MCF 10A (cell line): ENCODE measurements at regions not wholly inside any gene's neighbourhood (a gene's known extent, or its start where the extent isn't known, plus 50 kb on each side); places are given as distances from the start of the nearest gene placed in this dataset.
A peak's percentile ranks its signal among the peaks of the same experiment; 100 is the strongest.

Experiments
- BruUV-seq: library from RNA; stranded (reverse); fragments of 400-500 nt; replicated peaks from 2 replicates; lab custom pipeline; 2021; lab: Mats Ljungman, UMichigan
- CTCF ChIA-PET: fragments of 300-600 bp; sonication (Branson Sonifier 250); formaldehyde crosslinking; extraction: SDS; loops from one replicate; lab custom pipeline; 2021; ENCODE audit warnings: antibody characterized with exemption, inconsistent platforms; lab: Yijun Ruan, JAX
- POLR2A ChIA-PET: fragments of 300-600, 350-650 bp; sonication (Branson Sonifier 250); formaldehyde crosslinking; extraction: SDS; loops from one replicate; lab custom pipeline; 2020; ENCODE audit warnings: antibody characterized with exemption, inconsistent platforms; lab: Yijun Ruan, JAX
- DNase-seq: peaks from one replicate; pipeline ENCODE4 v3.0.0-alpha.2; 2018; ENCODE audit not compliant: unreplicated experiment
- H3K27ac Mint-ChIP-seq: one replicate; pipeline ENCODE4 v1.8.0; 2022; ENCODE audit warnings: mild to moderate bottlenecking, low read depth, mixed read lengths; ENCODE audit not compliant: unreplicated experiment
- H3K27me3 Mint-ChIP-seq: one replicate; pipeline ENCODE4 v1.8.0; 2022; ENCODE audit warnings: mixed read lengths; ENCODE audit not compliant: insufficient read depth, unreplicated experiment
- H3K36me3 Mint-ChIP-seq: one replicate; pipeline ENCODE4 v1.8.0; 2022; ENCODE audit warnings: mild to moderate bottlenecking, moderate library complexity, mixed read lengths; ENCODE audit not compliant: insufficient read depth, unreplicated experiment
- H3K4me1 Mint-ChIP-seq: one replicate; pipeline ENCODE4 v1.8.0; 2022; ENCODE audit warnings: mixed read lengths; ENCODE audit not compliant: insufficient read depth, unreplicated experiment
- H3K4me3 Mint-ChIP-seq: one replicate; pipeline ENCODE4 v1.8.0; 2022; ENCODE audit warnings: mild to moderate bottlenecking, moderate library complexity, mixed read lengths; ENCODE audit not compliant: unreplicated experiment
- H3K9me3 Mint-ChIP-seq: one replicate; pipeline ENCODE4 v1.8.0; 2022; ENCODE audit warnings: mixed read lengths; ENCODE audit not compliant: unreplicated experiment
- intact Hi-C: fragments of 100-400 bp; cut with micrococcal nuclease; formaldehyde crosslinking; loops from 2 replicates; pipeline ENCODE4 v1.14.1; 2022
- TF ChIP-seq, protein P1 (sequence below): fragments of 200-600 bp; IDR thresholded peaks from one replicate; pipeline ENCODE4 v1.8.0; 2022; ENCODE audit warnings: antibody characterized with exemption, mild to moderate bottlenecking; ENCODE audit not compliant: unreplicated experiment

DNA sequence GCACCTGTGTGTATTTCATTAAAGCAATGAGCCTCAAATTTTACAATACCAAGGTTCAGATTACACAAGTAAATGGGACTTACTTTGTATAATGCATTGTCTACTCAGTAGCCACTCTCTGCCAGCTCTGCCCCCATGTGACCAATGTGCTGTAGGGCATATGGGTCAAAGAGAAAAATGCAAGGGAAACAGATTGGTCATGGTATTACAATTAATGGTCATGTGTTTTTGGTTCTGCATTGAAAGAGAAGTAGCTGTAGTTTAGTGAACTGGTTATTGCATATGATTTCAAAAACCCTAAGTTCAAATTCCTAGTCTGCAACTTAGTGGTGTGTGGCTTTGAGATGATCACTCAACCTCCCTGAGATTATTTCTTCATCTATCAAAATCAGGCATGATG is 545.4 kb downstream of the SUCLA2 start:
- CTCF ChIA-PET = interaction anchor here (0.6 kb wide), 1 partner anchor 46 kb away, joined by 3 read pairs; no protein-coding TSS in a partner anchor
- no TSS peak for BruUV-seq
- H3K4me1 Mint-ChIP-seq = peaks cover 23% of the 10 kb centered on the region
- H3K27ac Mint-ChIP-seq = no peak overlapping the region
- H3K4me3 Mint-ChIP-seq = no peak overlapping the region
- no peaks in the 10 kb centered on the region for H3K9me3 Mint-ChIP-seq
- H3K27me3 Mint-ChIP-seq = no peaks in the 10 kb centered on the region
- DNase-seq = peak; percentile 33
- intact Hi-C loops = loop anchor here (5.0 kb wide), 1 partner anchor 132 kb away; no protein-coding TSS in a partner anchor
- TF ChIP-seq, protein P1, sequence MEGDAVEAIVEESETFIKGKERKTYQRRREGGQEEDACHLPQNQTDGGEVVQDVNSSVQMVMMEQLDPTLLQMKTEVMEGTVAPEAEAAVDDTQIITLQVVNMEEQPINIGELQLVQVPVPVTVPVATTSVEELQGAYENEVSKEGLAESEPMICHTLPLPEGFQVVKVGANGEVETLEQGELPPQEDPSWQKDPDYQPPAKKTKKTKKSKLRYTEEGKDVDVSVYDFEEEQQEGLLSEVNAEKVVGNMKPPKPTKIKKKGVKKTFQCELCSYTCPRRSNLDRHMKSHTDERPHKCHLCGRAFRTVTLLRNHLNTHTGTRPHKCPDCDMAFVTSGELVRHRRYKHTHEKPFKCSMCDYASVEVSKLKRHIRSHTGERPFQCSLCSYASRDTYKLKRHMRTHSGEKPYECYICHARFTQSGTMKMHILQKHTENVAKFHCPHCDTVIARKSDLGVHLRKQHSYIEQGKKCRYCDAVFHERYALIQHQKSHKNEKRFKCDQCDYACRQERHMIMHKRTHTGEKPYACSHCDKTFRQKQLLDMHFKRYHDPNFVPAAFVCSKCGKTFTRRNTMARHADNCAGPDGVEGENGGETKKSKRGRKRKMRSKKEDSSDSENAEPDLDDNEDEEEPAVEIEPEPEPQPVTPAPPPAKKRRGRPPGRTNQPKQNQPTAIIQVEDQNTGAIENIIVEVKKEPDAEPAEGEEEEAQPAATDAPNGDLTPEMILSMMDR = no peak
- POLR2A ChIA-PET = interaction anchor here (1.0 kb wide), 1 partner anchor 35 kb away, joined by 3 read pairs; no protein-coding TSS in a partner anchor
- H3K36me3 Mint-ChIP-seq = no peaks in the 10 kb centered on the region

DNA sequence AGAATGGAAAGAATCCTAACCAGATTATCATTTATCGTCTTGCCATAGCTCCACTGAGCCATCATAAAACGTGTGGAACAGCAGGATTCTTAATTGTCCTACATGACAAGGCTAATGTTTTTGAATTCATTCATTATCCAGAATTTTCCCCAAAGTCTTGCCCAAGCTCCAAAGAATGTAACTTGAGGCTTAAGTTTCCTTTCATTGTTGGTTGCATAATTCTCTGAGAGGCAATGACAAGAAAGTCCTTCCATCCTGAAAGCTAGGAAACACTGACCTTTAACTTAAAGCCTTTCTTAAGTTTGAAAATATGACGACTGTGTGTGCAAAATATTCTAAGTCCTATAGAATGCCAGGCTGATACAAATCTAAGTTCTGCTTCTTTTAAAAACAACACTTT is 546.1 kb downstream of the SUCLA2 start:
- BruUV-seq = no TSS peak
- H3K9me3 Mint-ChIP-seq = no peaks in the 10 kb centered on the region

DNA sequence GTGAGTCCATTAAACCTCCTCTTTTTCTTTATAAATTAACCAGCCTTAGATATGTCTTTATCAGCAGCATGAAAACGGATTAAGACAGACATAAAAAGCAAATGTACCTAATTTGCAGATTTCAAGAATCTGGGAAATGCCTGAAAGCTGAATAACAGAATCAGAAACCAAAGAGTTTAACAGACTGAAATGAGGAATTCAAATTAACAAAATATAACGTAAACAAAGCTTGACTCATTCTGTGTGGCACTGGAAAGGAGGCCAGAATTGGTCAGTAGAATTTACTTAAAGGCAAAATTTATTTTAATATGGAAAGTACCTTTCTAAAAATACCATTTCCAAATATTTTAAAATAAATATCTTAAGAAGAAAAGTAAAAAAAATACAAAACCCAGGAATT is 540.6 kb upstream of the HTR2A start:
- Mint-ChIP-seq H3K36me3 (no peaks in the 10 kb centered on the region), H3K27ac (no peak overlapping the region), H3K4me3 (no peak overlapping the region), H3K9me3 (no peaks in the 10 kb centered on the region), H3K4me1 (no peaks in the 10 kb centered on the region), H3K27me3 (no peaks in the 10 kb centered on the region)
- BruUV-seq = no TSS peak
- intact Hi-C loops = no loop called here
- ChIA-PET CTCF (no interaction called here), POLR2A (interaction anchor here (2.1 kb wide), 1 partner anchor 11 kb away, joined by 7 read pairs; no protein-coding TSS in a partner anchor)
- DNase-seq = no peak
- TF ChIP-seq, protein P1 = no peak

More for the DNA sequence above, 546.1 kb downstream of the SUCLA2 start:
- CTCF ChIA-PET = interaction anchor here (0.6 to 1.4 kb wide), 4 partner anchors 35 to 329 kb away, joined by 3 read pairs; no protein-coding TSS in a partner anchor
- POLR2A ChIA-PET = interaction anchor here (1.0 to 1.5 kb wide), 2 partner anchors 28 to 36 kb away, joined by 3 to 7 read pairs; no protein-coding TSS in a partner anchor
- Mint-ChIP-seq H3K36me3 (peaks cover 6% of the 10 kb centered on the region), H3K27ac (no peak overlapping the region), H3K27me3 (no peaks in the 10 kb centered on the region), H3K4me3 (no peak overlapping the region), H3K4me1 (peaks cover 22% of the 10 kb centered on the region)
- TF ChIP-seq, protein P1 = no peak
- DNase-seq = peak; percentile 11
- intact Hi-C loops = loop anchor here (5.0 kb wide), 1 partner anchor 132 kb away; no protein-coding TSS in a partner anchor

DNA sequence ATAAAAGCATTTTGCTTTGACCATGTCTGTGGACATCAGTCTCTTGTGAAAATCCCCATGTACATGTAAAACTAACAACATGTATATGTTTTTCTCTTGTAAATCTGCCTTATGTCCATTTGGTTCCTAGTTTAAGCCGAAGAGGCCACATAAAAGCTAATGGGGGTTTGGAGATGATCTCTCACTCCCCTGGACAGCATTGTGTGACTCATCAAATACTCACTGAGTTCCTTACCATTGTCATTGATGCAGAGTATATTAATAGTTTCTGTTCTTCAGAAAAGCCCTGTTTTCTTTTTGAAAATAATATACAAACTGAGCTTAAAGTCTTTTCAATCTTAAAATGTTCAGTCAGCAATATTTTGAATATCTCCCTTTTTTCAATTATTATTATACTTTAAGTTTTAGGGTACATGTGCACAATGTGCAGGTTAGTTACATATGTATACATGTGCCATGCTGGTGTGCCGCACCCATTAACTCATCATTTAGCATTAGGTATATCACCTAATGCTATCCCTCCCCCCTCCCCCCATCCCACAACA is 536.7 kb upstream of the HTR2A start:
- Mint-ChIP-seq H3K9me3 (no peaks in the 10 kb centered on the region), H3K4me1 (no peaks in the 10 kb centered on the region), H3K27ac (no peak overlapping the region), H3K36me3 (no peaks in the 10 kb centered on the region), H3K27me3 (no peaks in the 10 kb centered on the region), H3K4me3 (no peak overlapping the region)
- DNase-seq = no peak
- POLR2A ChIA-PET = no interaction called here
- BruUV-seq = no TSS peak
- TF ChIP-seq, protein P1 = no peak
- CTCF ChIA-PET = no interaction called here
- intact Hi-C loops = no loop called here
